Esophagus muscularis mucosa (tissue), 4 donors: ENCODE measurements at regions not wholly inside any gene's neighbourhood (a gene's known extent, or its start where the extent isn't known, plus 50 kb on each side); places are given as distances from the start of the nearest gene placed in this dataset.

ENCODE experiments used
- DNase-seq: peaks from one replicate; pipeline ENCODE4 v3.0.0-alpha.2; 2017; ENCODE audit errors: extremely low spot score
- H3K27ac ChIP-seq, 4 donors: fragments of 200-600 bp; sonication (generic); replicated peaks in 1 of 4; 1 replicate in 3 of 4; 2 replicates in 1 of 4; pipeline ENCODE4 v1.5.1; 2016 to 2019; ENCODE audit warnings: mild to moderate bottlenecking in 1 of 4
- H3K27me3 ChIP-seq, 4 donors: fragments of 200-600 bp; sonication (generic); one replicate each; pipeline versions ENCODE4 v1.5.1 to v1.6.0; 2016 to 2019
- H3K36me3 ChIP-seq, 4 donors: fragments of 200-600 bp; sonication (generic); one replicate each; pipeline ENCODE4 v1.5.1; 2016 to 2019
- H3K4me1 ChIP-seq, 4 donors: fragments of 200-600 bp; sonication (generic); one replicate each; pipeline ENCODE4 v1.5.1; 2016 to 2019
- H3K4me3 ChIP-seq, 4 donors: fragments of 200-600 bp; sonication (generic); 1 replicate in 2 of 4; 2 replicates in 2 of 4; pipeline ENCODE4 v1.5.1; 2016 to 2019; ENCODE audit warnings: mild to moderate bottlenecking in 4 of 4, moderate library complexity in 1 of 4
- H3K9me3 ChIP-seq, 4 donors: fragments of 200-600 bp; sonication (generic); 1 replicate in 3 of 4; 2 replicates in 1 of 4; pipeline ENCODE4 v1.5.1; 2016 to 2019
- EP300 ChIP-seq: sonication (generic); formaldehyde crosslinking; IDR thresholded peaks from one replicate; pipeline ENCODE4 v1.6.1; 2017; ENCODE audit warnings: antibody characterized with exemption
- POLR2A ChIP-seq: fragments of 450-650 bp; IDR thresholded peaks from one replicate; pipeline ENCODE4 v1.6.1; 2017; ENCODE audit warnings: antibody characterized with exemption, moderate library complexity, mild to moderate bottlenecking, low read depth
- POLR2AphosphoS5 ChIP-seq, 2 donors: sonication (generic); formaldehyde crosslinking; IDR thresholded peaks; one replicate each; pipeline ENCODE4 v1.6.1; 2017; ENCODE audit warnings: antibody characterized with exemption in 2 of 2
- WGBS: methylation state at CpG from one replicate; pipeline ENCODE4 v1.1.5; 2018; 5-methylcytosine and 5-hydroxymethylcytosine counted together
- intact Hi-C: fragments of 100-400 bp; cut with DNase I; formaldehyde crosslinking; loops from one replicate; pipeline ENCODE4 v1.15.1; 2023
- TF ChIP-seq, protein P1 (sequence below), 3 experiments: fragments of 200-600 bp in 2 of 3; fragments of 450-650 bp in 1 of 3; sonication (generic) in 2 of 3; IDR thresholded peaks; one replicate each; pipeline ENCODE4 v1.5.1; 2017 to 2019; ENCODE audit warnings: antibody characterized with exemption in 3 of 3, mild to moderate bottlenecking in 2 of 3, moderate library complexity in 1 of 3

DNA sequence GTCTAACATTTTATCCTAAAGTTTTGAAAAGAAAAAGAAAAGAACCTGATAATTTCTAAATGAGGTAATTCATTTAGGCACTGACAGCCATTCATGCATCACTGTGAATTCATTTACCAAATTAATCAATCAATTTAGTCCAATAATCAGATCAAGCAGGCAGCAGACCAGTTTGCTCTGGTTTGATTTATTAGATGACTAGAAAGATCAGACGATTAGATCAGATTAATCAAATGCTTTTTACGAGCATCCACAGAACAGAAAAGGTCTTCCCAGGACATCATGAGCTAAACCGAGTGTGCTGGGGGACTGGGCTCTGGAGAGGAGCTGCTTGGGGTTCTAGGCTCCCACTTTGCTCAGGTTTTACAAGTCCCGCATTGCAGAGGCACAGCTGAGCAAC, 226.5 kb upstream of the MYO3A start:
- DNase-seq, result peak; percentile 50
- TF ChIP-seq EP300, result no peak
- TF ChIP-seq, protein P1, sequence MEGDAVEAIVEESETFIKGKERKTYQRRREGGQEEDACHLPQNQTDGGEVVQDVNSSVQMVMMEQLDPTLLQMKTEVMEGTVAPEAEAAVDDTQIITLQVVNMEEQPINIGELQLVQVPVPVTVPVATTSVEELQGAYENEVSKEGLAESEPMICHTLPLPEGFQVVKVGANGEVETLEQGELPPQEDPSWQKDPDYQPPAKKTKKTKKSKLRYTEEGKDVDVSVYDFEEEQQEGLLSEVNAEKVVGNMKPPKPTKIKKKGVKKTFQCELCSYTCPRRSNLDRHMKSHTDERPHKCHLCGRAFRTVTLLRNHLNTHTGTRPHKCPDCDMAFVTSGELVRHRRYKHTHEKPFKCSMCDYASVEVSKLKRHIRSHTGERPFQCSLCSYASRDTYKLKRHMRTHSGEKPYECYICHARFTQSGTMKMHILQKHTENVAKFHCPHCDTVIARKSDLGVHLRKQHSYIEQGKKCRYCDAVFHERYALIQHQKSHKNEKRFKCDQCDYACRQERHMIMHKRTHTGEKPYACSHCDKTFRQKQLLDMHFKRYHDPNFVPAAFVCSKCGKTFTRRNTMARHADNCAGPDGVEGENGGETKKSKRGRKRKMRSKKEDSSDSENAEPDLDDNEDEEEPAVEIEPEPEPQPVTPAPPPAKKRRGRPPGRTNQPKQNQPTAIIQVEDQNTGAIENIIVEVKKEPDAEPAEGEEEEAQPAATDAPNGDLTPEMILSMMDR (IDR thresholded peaks at IDR 0.05), result no peak
- no peak for TF ChIP-seq POLR2A
- TF ChIP-seq POLR2AphosphoS5 (IDR thresholded peaks at IDR 0.05), result no peak
- H3K36me3 ChIP-seq, result no peaks in the 10 kb centered on the region
- H3K27ac ChIP-seq, result no peak overlapping the region
- intact Hi-C loops, result no loop called here
- 81% methylated on average over 4 of the region's 4 CpGs for WGBS
- H3K9me3 ChIP-seq, result no peaks in the 10 kb centered on the region
- no peak overlapping the region for H3K4me3 ChIP-seq
- H3K27me3 ChIP-seq, result no peaks in the 10 kb centered on the region
- H3K4me1 ChIP-seq, result no peaks in the 10 kb centered on the region

DNA sequence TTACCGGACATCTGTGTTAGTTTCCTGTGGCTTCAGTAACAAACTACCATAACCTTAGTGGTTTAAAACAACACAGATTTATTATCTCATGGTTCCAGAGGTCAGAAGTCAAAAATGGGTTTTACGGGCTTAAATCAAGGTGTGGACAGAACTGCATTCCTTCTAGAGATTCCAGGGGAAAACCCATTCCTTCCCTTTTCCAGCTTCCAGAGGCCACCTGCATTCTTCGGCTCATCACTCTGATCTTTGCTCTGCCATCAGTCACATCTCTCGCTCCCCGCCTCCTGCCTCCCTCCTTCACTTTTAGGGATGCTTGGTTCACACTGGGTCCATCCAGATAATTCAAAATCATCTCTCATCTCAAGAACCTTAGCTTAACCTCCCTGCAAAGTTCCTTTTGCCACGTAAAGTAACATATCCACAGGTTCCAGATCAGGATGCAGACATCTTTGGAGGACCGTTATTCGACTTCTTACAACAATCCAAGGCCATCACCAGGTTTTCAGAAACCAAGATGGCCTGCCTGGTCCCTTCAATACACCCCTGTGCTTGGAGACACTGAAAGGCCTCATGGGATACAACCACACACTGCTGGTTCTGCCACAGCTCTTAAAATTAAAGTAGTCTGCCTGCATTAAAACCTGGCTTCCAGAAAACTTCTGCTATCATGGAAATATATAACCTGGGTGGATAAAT, 225.9 kb upstream of the MYO3A start:
- H3K9me3 ChIP-seq, result no peaks in the 10 kb centered on the region
- no peak overlapping the region for H3K4me3 ChIP-seq
- TF ChIP-seq, protein P1 (IDR thresholded peaks at IDR 0.05), result no peak
- TF ChIP-seq EP300, result no peak
- intact Hi-C loops, result no loop called here
- peaks cover 0 to 5% (median 0%) of the 10 kb centered on the region in 4 donors for H3K27me3 ChIP-seq
- no peaks in the 10 kb centered on the region for H3K36me3 ChIP-seq
- WGBS, result 80% methylated on average over 8 of the region's 8 CpGs
- no peaks in the 10 kb centered on the region for H3K4me1 ChIP-seq
- peak; percentile 57 for DNase-seq
- H3K27ac ChIP-seq, result no peak overlapping the region

DNA sequence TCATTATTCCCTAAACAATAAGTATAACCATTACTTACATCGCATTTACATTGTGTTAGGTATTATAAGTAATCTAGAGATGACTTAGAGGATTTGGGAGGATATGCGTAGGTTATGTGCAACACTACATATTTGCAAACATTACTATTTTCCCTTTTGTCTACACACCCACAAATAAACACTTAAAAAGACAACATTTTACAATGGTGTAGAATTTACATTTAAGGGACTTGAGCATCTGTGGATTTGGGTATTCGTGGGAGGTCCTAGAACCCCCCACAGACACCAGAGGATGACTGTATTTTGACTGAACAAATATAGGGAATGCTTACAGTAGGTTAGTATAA, 220.2 kb upstream of the MYO3A start:
- no peaks in the 10 kb centered on the region for H3K4me1 ChIP-seq
- H3K36me3 ChIP-seq, result no peaks in the 10 kb centered on the region
- H3K9me3 ChIP-seq, result no peaks in the 10 kb centered on the region
- no peak overlapping the region for H3K4me3 ChIP-seq
- H3K27me3 ChIP-seq, result peaks cover 0 to 6% (median 0%) of the 10 kb centered on the region in 4 donors
- intact Hi-C loops, result no loop called here
- TF ChIP-seq POLR2AphosphoS5 (IDR thresholded peaks at IDR 0.05) (no peak), EP300 (no peak), POLR2A (no peak)
- TF ChIP-seq, protein P1 (IDR thresholded peaks at IDR 0.05), result no peak
- DNase-seq, result no peak
- H3K27ac ChIP-seq, result no peak overlapping the region
- 86% methylated on average over 3 of the region's 3 CpGs for WGBS

DNA sequence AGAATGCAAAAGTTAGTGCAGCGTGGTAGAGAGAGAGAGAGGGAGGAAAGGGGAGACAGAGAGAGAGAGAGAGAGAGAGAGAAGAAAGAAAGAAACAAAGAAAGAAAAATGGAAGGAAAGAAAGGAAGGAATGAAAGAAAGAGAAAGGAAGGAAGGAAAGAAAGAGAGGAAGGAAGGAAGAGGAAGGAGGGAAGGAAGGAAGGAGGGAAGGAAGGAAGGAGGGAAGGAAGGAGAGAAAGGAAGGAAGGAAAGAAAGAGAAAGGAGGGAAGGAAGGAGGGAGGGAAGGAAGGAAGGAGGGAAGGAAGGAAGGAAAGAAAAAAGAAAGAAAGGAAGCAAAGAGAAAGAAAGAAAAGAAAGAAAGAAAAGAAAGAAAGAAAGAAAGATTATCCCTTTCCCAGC, 209.8 kb upstream of the MYO3A start:
- no peaks in the 10 kb centered on the region for H3K9me3 ChIP-seq
- no peak for DNase-seq
- 90% methylated on average over 1 of the region's 1 CpG for WGBS
- H3K4me3 ChIP-seq, result no peak overlapping the region
- intact Hi-C loops, result no loop called here
- peaks cover 0 to 3% (median 0%) of the 10 kb centered on the region in 4 donors for H3K27me3 ChIP-seq
- TF ChIP-seq EP300, result no peak
- no peak for TF ChIP-seq POLR2A
- TF ChIP-seq POLR2AphosphoS5 (IDR thresholded peaks at IDR 0.05), result no peak
- TF ChIP-seq, protein P1 (IDR thresholded peaks at IDR 0.05), result no peak
- no peak overlapping the region for H3K27ac ChIP-seq
- H3K36me3 ChIP-seq, result no peaks in the 10 kb centered on the region
- H3K4me1 ChIP-seq, result no peaks in the 10 kb centered on the region
